OCI-LY1 (cell line): ENCODE measurements at regions not wholly inside any gene's neighbourhood (a gene's known extent, or its start where the extent isn't known, plus 50 kb on each side); places are given as distances from the start of the nearest gene placed in this dataset.

Experiments used
- EZH2 ChIP-seq: fragments of 200-600 bp; sonication (generic), shearing (Covaris generic); IDR thresholded peaks from 2 replicates; pipeline ENCODE4 v1.8.0; 2017; ENCODE audit warnings: borderline replicate concordance, mixed run types, mild to moderate bottlenecking, antibody characterized with exemption, low read length, moderate library complexity, mixed read lengths
- TF ChIP-seq, protein P1 (sequence below): fragments of 200-600 bp; sonication (generic), shearing (Covaris generic); IDR thresholded peaks from 2 replicates; pipeline ENCODE4 v1.5.1; 2017; ENCODE audit warnings: mild to moderate bottlenecking, antibody characterized with exemption, low read length, moderate library complexity, mixed read lengths

DNA sequence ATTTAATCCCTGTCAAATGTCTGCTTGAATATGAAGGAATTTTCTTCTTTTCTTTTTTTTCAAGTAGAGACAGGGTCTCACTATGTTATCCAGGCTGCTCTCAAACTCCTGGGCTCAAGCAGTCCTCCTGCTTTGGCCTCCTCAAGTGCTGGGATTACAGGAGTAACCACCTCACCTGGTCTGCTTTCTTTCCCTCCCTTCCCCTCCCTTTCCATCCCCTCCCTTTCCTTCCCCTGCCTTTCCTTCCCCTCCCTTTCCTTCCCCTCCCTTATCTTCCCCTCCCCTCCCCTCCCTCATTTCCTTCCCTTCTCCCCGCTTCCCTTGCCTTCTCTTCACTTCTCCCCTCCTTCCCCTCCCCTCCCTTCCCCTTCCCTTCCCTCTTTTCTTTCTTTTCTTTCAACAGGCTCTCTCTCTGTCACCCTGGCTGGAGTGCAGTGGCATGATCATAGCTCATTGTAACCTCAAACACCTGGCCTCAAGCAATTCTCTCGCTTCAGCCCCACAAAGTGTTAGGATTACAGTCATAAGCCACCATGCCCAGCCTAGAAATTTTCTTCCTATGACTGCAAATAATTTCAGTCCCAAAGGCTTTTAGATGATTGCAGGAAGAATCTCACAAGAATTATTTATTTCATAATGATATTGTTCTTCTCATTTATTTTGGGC, 168.9 kb downstream of the AASDH start:
- TF ChIP-seq, protein P1, sequence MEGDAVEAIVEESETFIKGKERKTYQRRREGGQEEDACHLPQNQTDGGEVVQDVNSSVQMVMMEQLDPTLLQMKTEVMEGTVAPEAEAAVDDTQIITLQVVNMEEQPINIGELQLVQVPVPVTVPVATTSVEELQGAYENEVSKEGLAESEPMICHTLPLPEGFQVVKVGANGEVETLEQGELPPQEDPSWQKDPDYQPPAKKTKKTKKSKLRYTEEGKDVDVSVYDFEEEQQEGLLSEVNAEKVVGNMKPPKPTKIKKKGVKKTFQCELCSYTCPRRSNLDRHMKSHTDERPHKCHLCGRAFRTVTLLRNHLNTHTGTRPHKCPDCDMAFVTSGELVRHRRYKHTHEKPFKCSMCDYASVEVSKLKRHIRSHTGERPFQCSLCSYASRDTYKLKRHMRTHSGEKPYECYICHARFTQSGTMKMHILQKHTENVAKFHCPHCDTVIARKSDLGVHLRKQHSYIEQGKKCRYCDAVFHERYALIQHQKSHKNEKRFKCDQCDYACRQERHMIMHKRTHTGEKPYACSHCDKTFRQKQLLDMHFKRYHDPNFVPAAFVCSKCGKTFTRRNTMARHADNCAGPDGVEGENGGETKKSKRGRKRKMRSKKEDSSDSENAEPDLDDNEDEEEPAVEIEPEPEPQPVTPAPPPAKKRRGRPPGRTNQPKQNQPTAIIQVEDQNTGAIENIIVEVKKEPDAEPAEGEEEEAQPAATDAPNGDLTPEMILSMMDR, result no peak
- no peak for TF ChIP-seq EZH2
